DND-41 (cell line): ENCODE measurements at regions not wholly inside any gene's neighbourhood (a gene's known extent, or its start where the extent isn't known, plus 50 kb on each side); places are given as distances from the start of the nearest gene placed in this dataset.
"Not testable (repeated sequence)": the region's sequence is repeated elsewhere in the genome, so short reads cannot be mapped to it uniquely, and the experiment has no call there.

Experiments
- ATAC-seq: fragments of 200-7000 bp; cut with Tn5 transposase; 3 replicates; pipeline ENCODE4 v1.9.1; 2021; ENCODE audit warnings: low read depth; ENCODE audit not compliant: insufficient read depth
- DNase-seq: peaks from one replicate; pipeline ENCODE4 v3.0.0-alpha.2; 2020
- H2AFZ ChIP-seq: 2 replicates; pipeline ENCODE4 v1.6.0; 2012; ENCODE audit warnings: low read depth, low read length
- H3K27ac ChIP-seq: 2 replicates; pipeline ENCODE4 v1.5.1; 2012; ENCODE audit warnings: low read length, inconsistent platforms
- H3K27me3 ChIP-seq: fragments of 200-600 bp; sonication (generic); 2 replicates; pipeline ENCODE4 v1.6.0; 2012; ENCODE audit warnings: low read length, mild to moderate bottlenecking, inconsistent platforms; ENCODE audit not compliant: insufficient read depth, poor library complexity
- H3K36me3 ChIP-seq: 2 replicates; pipeline ENCODE4 v1.5.1; 2012; ENCODE audit warnings: low read length, inconsistent platforms; ENCODE audit not compliant: insufficient read depth
- H3K4me1 ChIP-seq: 2 replicates; pipeline ENCODE4 v1.5.1; 2012; ENCODE audit warnings: mild to moderate bottlenecking, low read length; ENCODE audit not compliant: insufficient read depth
- H3K4me2 ChIP-seq: 2 replicates; pipeline ENCODE4 v1.6.0; 2012; ENCODE audit warnings: mild to moderate bottlenecking, moderate library complexity, low read length, inconsistent platforms; ENCODE audit not compliant: insufficient read depth
- H3K4me3 ChIP-seq, 2 experiments: fragments of 200-600 bp in 1 of 2; shearing (Covaris generic) in 1 of 2; 2 replicates each; pipeline ENCODE4 v1.5.1; 2012 to 2016; ENCODE audit warnings: inconsistent platforms in 2 of 2, low read length in 2 of 2, mild to moderate bottlenecking in 2 of 2, low read depth in 1 of 2, moderate library complexity in 1 of 2
- H3K79me2 ChIP-seq: 2 replicates; pipeline ENCODE4 v1.6.0; 2012; ENCODE audit warnings: low read length, inconsistent platforms; ENCODE audit not compliant: insufficient read depth
- H3K9ac ChIP-seq: 2 replicates; pipeline ENCODE4 v1.6.0; 2012; ENCODE audit warnings: low read depth, mild to moderate bottlenecking, inconsistent platforms, low read length, moderate library complexity
- H3K9me3 ChIP-seq: 2 replicates; pipeline ENCODE4 v1.5.1; 2012; ENCODE audit warnings: low read length, moderate library complexity, mild to moderate bottlenecking, inconsistent platforms; ENCODE audit not compliant: insufficient read depth, severe bottlenecking
- H4K20me1 ChIP-seq: 2 replicates; pipeline ENCODE4 v1.6.0; 2012; ENCODE audit warnings: low read length; ENCODE audit not compliant: insufficient read depth
- EZH2 ChIP-seq: IDR thresholded peaks from 3 replicates; pipeline ENCODE4 v1.6.1; 2012; ENCODE audit warnings: borderline replicate concordance, low read depth, mild to moderate bottlenecking, moderate library complexity, low read length, inconsistent platforms; ENCODE audit not compliant: severe bottlenecking
- TF ChIP-seq, protein P1 (sequence below): IDR thresholded peaks from 2 replicates; pipeline ENCODE4 v1.5.1; 2012; ENCODE audit warnings: borderline replicate concordance, low read length, moderate library complexity, mild to moderate bottlenecking; ENCODE audit not compliant: poor library complexity, severe bottlenecking; ENCODE audit errors: extremely low read depth

DNA sequence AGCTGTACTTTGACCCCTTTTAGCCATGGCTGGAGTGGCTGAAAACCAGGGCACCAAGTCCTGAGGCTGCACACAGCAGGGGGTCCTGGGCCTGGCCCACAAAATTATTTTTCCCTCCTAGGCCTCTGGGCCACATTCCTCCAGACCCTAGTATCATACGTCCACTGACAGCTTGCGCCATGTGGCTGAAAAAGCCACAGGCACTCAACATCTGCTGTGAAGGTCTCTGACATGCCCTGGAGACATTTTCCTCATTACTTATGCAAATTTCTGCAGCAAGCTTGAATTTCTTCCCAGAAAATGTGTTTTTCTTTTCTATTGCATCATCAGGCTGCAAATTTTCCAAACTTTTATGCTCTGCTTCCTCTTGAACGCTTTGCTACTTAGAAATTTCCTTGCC is 239.0 kb downstream of the SQOR start:
- no peak for DNase-seq
- no peak overlapping the region for H3K27ac ChIP-seq
- no peaks in the 10 kb centered on the region for H3K9me3 ChIP-seq
- no peaks in the 10 kb centered on the region for H3K36me3 ChIP-seq
- no peaks in the 10 kb centered on the region for H3K27me3 ChIP-seq
- H3K4me1 ChIP-seq, result no peaks in the 10 kb centered on the region
- no peaks in the 10 kb centered on the region for H3K79me2 ChIP-seq
- H4K20me1 ChIP-seq, result no peaks in the 10 kb centered on the region
- no peak for ATAC-seq
- no peak for TF ChIP-seq EZH2
- TF ChIP-seq, protein P1, sequence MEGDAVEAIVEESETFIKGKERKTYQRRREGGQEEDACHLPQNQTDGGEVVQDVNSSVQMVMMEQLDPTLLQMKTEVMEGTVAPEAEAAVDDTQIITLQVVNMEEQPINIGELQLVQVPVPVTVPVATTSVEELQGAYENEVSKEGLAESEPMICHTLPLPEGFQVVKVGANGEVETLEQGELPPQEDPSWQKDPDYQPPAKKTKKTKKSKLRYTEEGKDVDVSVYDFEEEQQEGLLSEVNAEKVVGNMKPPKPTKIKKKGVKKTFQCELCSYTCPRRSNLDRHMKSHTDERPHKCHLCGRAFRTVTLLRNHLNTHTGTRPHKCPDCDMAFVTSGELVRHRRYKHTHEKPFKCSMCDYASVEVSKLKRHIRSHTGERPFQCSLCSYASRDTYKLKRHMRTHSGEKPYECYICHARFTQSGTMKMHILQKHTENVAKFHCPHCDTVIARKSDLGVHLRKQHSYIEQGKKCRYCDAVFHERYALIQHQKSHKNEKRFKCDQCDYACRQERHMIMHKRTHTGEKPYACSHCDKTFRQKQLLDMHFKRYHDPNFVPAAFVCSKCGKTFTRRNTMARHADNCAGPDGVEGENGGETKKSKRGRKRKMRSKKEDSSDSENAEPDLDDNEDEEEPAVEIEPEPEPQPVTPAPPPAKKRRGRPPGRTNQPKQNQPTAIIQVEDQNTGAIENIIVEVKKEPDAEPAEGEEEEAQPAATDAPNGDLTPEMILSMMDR, result no peak
- H3K4me3 ChIP-seq, result no peak overlapping the region
- no peak overlapping the region for H3K9ac ChIP-seq
- H3K4me2 ChIP-seq, result no peak overlapping the region
- no peak overlapping the region for H2AFZ ChIP-seq

DNA sequence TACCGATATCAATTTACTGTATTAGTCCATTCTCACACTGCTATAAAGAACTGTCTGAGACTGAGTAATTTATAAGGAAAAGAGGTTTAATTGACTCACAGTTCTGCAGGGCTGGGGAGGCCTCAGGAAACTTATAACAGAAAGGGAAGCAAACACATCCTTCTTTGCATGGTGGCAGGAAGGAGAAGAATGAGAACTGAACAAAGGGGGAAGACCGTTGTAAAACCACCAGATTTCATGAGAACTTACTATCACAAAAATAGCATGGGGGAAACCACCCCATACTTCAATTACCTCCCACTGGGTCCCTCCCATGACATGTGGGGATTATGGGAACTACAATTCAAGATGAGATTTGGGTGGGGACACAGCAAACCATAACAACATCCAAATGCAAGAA is 239.7 kb downstream of the SQOR start:
- H4K20me1 ChIP-seq, ATAC-seq, H3K36me3 ChIP-seq, H3K9ac ChIP-seq, H3K4me1 ChIP-seq, H3K9me3 ChIP-seq, DNase-seq, H3K4me3 ChIP-seq, H2AFZ ChIP-seq, H3K27me3 ChIP-seq, H3K79me2 ChIP-seq, H3K27ac ChIP-seq, H3K4me2 ChIP-seq: not testable (repeated sequence)

DNA sequence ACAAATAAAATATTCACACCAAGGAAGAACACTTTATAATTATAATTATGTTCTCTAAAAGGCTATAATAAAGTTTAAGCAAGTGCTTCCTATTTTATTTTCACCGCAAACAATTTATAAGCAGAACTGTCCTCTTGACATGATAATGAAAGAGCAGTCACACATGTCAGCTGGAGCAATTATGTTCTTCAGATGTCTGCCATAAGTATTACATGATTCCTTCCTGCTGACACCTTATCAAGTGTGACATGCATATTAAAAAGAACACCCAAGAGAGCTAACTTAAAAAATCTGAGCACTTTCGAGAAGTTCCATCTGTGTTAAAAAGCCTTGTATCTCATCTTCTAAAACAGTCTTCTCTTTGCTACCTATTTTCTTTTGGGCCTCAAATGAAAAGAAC is 249.5 kb downstream of the SQOR start:
- no peaks in the 10 kb centered on the region for H3K79me2 ChIP-seq
- H3K27me3 ChIP-seq, result peaks cover under 1% of the 10 kb centered on the region
- H3K4me2 ChIP-seq, result no peak overlapping the region
- no peaks in the 10 kb centered on the region for H3K36me3 ChIP-seq
- no peaks in the 10 kb centered on the region for H3K9me3 ChIP-seq
- H3K4me1 ChIP-seq, result no peaks in the 10 kb centered on the region
- no peak overlapping the region for H3K27ac ChIP-seq
- H3K4me3 ChIP-seq, result no peak overlapping the region
- no peaks in the 10 kb centered on the region for H4K20me1 ChIP-seq
- no peak overlapping the region for H2AFZ ChIP-seq
- no peak for TF ChIP-seq EZH2
- TF ChIP-seq, protein P1, result no peak
- no peak overlapping the region for H3K9ac ChIP-seq
- DNase-seq (no peak), ATAC-seq (no peak)

DNA sequence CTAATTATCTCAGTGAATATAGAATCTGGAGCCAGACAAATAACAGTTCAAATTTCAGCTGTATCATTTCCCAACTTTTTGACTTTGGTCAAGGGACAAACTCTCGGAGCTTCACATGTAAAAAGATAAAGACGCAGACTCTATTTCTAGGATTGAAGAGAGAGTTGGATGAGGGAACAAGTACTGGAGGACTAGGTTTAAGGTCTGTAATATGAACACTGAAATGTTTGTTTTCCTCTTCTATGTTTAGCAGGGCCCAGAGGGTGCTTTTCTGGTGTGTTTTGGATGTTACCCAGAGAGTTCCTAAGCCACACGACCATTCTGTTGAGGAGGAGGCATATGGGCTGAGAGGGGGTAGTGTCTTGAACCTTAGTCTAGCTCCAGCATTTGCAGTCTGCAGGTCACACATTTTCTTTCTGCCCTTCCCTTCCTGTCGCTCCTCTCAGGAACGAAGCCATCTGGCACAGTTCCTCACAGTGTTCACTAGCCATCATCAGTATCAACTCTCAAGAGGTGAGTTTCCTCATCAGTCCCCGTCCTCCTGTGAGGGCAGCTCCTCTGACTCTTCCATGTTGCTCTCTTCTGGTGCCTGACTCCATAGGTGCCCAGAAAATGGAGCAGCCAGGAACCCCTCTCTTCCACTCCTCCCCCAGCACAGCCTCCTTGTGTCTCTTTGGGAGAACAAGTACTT is 250.1 kb downstream of the SQOR start:
- DNase-seq (no peak), ATAC-seq (no peak)
- Histone ChIP-seq H3K27me3 (peaks cover 7% of the 10 kb centered on the region), H3K4me2 (no peak overlapping the region), H3K79me2 (no peaks in the 10 kb centered on the region), H2AFZ (no peak overlapping the region), H3K9ac (no peak overlapping the region), H4K20me1 (no peaks in the 10 kb centered on the region), H3K9me3 (no peaks in the 10 kb centered on the region), H3K4me1 (no peaks in the 10 kb centered on the region), H3K27ac (no peak overlapping the region), H3K4me3 (no peak overlapping the region), H3K36me3 (no peaks in the 10 kb centered on the region)
- no peak for TF ChIP-seq EZH2
- TF ChIP-seq, protein P1, result no peak
